ENCODE measurements at regions not wholly inside any gene's neighbourhood (a gene's known extent, or its start where the extent isn't known, plus 50 kb on each side); places are given as distances from the start of the nearest gene placed in this dataset.
"Not testable (repeated sequence)": the region's sequence is repeated elsewhere in the genome, so short reads cannot be mapped to it uniquely, and the experiment has no call there.

DNA sequence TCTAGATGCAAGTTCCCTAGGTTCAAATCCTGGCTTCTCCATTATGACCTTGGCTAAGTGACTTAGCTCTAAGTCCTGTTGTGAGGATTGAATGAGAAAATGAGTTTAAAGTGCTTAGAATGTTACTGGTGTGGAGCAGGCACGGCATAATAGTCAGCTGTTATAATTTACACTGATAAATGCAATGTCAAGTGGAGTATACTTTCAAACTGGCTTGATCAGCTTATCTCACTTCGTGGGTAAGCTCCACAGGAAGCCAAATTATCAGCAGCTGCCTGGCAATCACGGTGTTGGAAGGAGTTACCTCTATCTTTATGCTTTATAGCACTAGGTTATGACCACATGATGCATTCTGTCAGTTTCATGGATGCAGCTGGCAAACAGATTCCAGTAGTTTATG is 272.8 kb downstream of the OLFM4 start:
- DNase-seq, result no peak

DNA sequence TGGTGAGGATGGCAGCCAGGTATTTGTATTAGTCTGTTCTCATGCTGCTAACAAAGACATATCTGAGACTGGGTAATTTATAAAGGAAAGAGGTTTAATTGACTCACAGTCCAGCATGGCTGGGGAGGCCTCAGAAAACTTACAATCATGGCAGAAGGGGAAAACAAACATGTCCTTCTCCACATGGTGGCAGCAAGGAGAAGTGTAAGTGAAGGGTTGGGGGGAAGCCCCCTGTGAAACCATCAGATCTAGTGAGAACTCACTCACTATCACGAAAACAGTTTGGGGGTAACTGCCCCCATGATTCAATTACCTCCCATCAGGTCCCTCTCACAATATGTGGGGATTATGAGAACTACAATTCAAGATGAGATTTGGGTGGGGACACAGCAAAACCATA is 276.8 kb downstream of the OLFM4 start:
- DNase-seq, result not testable (repeated sequence)

DNA sequence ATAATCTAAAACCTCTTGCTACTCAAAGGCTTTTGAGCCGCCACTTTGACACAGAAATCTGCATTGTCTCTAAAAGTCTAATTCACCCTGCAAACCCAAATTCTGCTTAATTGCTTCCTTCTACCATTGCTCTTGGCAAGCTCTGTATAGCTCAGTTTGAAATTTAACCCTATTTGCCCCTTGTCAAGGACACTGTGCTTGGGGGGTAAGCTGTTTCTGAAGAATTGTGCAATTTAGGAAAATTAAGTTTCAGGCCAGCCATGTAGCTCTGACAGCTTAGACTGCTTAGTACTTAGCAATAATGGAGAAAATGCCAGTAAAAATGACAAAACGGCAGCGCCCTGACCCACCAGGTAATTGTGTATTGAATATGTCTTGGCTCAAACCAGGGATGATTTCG is 282.2 kb downstream of the OLFM4 start:
- no peak for DNase-seq

DNA sequence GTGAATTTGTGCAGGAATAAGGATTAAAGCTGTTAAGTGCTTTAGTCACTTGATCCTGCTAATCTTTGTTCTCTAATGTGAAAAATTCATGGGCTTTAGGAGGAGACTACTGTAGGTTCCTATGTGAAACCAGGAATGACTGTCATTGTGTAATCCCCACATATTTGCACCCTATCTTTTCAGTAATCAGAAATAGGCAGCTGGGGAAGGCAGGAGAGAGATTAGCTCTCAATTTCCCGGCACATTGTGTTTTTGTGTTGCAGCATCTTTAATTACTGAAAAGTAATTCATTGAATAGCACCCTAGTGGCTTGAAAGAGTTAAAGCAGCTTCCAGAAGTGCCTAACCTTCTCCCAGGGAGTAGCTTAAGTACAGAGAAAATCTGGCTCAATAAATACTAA is 282.9 kb downstream of the OLFM4 start:
- no peak for DNase-seq

DNA sequence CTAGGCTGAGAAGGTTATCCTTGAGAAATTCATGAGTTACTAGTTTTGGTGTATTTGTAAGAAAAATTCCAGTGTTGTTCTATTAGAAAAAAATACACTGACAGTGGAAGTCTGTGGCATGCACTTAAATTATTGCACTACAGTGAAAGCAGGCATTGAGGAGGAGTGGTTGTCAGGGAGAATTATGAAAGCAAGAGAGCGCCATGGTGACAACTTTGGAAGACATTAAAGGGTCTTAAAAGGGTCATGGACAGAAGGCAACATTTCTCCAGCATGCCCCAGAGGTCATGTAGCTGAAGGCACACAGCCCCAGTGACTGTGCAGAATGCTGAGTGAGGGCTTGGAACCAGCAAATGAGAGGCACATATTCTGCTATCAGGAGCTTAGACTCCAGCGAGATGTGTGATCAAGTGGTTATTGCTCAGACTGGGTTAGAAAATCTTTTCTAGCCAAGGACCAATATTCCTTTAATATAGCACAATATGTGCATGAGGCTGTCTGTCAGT is 292.7 kb downstream of the OLFM4 start:
- DNase-seq, result no peak

DNA sequence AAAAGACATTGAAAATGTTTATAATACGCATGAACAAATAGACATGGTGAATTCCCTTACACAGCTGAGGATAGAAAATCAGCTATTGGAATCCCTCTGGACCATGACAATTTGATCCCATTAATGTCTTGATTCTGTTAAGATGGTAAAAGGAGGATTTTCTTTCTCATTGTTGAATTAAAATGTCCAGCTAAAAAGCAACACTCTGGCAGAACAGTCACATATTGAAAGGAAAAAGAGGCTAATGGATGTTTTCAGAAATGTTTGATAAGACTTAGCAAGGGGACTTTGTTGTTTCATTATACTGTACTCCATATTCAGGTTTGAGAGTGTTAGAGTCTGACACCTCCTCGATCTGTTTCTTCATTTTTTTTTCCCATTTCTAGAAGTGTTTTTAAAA is 296.0 kb downstream of the OLFM4 start:
- no peak for DNase-seq

DNA sequence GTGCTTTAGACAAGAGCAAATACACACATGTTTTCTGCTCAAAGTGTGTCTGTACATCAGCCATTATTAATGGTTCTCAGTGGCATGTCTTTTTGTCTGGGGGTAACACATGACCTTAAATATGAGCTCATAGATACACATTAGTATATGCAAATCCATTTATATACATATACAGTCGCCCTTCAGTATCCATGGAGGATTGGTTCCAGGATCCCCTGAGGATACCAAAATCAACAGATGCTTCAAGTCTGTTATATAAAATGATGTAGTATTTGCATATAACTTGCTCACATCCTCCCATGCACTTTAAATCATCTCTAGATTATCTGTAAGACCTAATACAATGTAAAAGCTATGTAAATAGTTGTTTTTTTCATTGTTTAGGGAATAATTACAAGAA is 298.1 kb downstream of the OLFM4 start:
- no peak for DNase-seq

DNA sequence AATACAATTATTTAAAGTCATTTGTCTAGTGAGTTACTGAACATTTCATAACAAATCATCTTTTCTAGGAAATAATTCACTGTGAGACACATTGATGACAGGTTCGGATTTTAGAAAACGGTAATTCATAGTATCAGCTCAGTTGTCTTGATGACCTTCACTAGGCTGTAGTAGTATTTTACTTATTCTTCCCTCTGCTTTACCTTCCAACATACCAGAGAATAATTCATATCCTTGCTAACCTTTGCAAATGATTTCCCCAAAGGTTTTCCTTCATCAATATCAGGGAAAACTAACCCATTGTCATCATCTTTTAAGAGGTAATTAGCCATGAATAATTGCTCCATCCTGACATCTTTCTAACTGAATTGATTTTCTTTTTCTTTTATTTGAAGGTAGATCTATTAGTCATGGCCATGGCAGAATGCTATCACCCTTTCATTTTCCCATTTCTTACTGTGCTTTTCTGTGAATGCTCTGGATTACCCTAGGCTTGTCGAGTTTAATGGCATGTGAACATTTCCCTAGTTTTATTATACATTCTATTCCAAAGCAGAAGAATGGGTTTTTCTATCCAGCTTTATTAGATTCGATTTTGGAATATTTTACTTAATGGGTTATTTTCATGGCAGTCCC is 299.2 kb downstream of the OLFM4 start:
- no peak for DNase-seq

DNA sequence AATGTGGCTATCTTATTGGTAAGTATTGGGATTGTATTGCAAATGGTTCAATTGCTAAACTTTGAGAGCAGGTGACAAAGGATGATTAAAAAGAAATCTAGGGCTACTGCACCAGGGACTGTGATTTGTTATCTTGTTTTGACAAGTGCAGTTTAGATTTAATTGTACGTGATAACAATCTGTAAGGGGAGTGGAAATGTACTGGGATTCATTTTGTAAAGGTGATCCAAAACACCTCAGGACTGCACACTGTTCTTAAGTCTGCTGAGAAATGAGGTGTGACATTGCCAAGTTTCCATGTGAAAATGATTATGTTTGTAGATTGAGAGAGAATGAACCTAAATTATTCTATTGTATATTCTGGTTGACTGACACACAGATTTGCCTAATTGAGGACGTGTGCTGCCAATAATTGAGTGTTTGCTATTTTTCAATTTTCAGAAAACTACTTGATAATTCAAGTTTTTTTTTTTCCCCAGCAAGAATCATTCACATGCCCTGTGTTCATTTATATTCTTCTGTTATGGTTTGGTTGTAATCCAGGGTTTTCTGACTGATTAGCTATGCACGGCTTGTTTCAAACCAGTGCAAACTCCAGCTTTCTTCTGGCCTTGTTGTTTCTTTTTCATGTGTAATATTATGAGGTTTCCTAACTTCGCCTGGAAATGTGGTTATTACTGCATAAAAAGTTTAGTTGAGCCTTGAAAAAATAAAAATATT is 308.0 kb downstream of the OLFM4 start:
- no peak for DNase-seq

DNA sequence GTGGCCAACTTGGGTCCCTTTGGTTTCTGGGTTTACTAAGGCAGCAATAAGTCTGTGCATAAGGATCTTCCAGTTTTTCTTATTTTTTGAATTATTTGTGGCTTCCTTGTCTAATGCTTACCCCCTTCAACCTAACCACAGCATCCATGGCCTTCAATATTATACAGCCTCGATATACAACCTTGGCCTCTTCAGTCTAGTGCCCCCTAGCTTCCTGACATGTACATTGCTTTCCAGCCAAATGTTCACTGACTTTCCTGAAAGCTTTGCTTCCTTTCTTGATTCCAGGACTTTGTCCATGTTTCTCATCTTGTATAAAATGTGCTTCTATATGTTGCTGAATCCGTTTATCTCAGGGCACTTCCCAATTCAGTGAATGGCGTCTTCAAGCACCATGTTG is 310.1 kb downstream of the OLFM4 start:
- no peak for DNase-seq

DNA sequence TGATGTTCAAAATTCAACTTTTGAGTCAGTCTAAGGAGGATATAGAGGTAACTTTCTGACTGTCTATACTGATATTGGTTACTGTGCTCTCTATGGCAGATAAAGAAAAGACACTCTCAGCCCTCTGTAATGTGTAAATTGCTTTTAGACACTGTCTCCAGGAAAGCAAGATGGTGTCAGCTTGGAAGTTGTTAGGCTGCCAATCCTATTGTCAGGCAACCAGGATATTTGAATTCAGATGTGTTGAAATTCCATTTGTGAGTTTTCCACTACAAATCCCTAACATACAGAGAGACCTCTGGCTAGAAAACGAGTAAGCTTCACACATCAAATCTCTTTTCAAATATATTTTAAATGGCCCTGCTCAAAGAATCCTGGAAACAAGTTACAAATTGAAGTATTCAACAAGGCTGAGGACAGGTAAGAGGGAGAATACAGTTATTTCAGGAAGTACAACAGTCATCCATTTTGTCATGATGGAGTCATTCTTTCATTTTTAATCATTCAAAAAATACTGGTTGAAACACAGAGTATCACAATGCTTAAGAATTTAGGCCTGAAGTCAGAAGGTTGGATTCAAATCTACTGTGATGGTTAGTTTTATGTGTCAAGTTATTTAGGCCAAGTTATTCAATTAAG is 312.0 kb downstream of the OLFM4 start:
- DNase-seq, result no peak

DNA sequence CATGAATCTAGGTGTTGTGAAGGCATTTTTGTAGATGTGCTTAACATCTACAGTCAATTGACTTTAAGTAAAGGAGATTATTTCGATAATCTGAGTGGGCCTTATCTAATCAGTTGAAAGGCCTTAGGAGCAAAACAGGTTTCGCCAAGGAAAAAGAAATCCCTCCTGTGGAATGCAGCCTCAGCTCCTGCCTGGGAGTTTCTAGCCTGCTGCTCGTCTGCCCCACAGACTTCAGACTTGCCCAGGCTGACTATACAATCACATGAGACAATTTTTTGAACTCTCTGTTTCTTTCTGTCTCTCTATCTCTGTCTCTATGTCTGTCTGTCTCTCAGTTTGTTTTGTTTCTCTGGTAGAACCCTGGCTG is 312.5 kb downstream of the OLFM4 start:
- no peak for DNase-seq

DNA sequence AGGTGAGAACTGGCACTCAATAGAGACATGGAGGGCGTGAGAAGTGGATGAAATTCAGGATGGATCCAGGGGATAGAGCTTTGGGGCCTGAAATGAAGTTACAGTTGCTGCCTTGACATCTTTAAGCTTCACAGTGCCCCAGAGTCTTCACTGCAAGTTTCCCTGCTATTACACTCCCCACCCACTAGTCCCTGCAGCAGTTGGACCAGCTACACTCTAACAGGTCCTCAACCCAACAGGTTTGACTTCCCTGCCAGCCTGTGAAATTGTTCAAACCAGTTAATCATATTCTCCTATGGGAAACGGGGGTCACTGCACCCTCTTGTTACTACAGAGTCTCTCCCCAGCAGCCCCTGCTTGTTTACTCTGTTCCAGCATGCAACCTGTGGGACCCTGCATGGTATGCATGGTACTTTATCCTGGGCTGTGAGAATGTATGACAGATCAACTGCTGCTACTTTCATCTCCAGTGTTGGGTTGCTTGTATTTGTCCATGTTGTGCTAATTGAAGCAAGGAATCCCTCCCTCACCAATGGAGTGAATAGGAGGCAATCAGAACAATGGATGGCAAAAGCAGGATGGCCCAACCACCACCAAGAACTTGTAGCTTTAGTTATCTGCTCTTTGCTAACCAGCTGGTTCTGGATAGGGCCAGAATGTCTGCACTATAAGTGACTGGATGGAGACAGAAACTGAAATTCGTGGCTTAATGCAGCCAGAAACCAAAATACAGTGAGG is 314.2 kb downstream of the OLFM4 start:
- no peak for DNase-seq

DNA sequence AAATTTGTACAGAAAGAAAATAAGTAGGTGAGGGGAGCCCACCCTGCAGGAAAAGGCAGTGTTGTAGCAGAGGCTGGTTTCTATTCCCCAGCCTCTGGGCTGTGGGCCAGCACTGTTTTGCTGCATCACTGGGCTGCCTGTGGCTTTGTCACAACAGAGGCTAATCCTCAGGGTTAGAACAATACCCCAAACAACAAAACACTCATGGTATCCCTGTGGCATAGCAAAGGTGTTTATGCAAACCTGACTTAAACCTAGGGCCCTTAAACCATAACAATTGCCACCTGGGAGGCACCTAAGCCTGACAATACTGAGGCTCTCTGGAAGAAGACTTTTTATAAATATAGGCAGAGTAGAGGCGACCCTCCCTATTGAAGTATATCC is 314.7 kb downstream of the OLFM4 start:
- DNase-seq, result no peak

DNA sequence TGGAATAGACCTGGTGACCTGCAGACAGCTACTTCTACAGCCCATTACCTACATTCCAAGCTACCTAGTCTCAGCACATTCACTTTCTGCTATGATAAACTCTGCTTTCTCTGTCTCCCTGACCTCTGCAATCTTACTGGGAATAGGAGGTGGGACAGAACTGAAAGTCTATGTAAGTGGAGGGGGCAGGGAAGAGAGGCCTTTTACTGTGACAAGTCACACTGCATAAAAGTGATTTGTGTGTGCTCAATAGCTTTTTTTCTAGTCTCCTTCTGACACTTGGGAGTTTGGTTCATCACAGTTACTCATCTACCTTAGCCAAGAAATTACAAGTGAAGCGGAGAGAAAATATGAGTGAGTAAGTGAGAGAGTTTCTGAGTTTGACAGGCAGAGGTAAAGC is 322.4 kb downstream of the OLFM4 start:
- DNase-seq, result no peak

DNA sequence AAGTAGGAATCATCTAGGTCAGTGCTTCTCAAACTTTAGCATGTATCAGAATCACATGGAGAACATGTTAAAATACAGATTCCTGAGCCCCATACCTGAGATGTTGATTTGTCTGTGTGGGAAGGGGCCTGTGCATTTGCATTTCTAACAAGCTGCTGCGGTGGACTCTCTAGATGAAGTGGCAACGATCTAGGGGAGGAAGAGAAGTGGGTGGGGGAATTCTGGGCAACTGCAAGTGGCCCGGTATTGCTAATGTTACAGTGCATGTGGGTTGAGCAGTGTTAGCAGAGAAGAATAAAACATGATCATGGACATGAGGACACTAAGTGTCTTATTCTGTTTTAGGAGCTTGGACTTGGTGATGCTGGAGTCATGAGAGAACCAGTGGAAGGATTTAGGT is 329.0 kb downstream of the OLFM4 start:
- DNase-seq, result no peak

DNA sequence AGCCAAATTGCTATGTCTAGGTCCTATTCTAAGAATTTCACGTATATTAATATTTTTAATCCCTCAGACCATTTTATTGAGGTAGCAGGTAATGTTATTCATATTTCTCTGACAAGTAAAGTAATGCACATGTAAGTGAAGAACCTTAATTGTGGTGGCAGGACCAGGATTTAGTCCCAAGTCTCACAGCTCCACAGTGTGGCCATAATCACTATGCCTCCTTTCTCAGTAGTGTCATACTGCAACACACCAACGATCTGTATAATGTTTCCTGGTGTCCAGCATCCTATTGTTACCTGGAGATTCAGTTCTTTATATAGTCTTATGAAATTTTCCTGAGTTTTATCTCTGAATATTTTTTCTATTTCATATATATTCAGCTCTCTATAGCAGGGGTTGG is 340.3 kb downstream of the OLFM4 start:
- DNase-seq, result no peak

DNA sequence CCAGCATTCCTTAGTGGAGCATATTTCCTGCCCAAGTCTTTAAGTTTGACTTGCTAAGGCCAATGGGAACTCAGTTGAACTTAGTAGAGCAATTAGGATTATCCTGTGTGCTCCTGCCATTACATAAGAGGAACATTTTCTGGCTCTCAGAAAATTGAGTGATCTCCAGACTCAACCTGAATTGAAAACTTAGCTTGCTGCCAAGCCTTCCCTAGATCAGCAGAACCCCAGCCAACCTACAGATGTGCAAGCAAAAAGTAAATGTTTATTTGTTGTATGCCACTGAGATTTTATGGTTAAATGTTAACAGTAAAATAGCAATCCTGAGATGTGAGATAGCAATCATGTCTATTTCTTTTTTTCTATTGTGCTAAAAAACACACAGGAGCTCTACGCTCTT is 350.9 kb downstream of the OLFM4 start:
- DNase-seq, result no peak

DNA sequence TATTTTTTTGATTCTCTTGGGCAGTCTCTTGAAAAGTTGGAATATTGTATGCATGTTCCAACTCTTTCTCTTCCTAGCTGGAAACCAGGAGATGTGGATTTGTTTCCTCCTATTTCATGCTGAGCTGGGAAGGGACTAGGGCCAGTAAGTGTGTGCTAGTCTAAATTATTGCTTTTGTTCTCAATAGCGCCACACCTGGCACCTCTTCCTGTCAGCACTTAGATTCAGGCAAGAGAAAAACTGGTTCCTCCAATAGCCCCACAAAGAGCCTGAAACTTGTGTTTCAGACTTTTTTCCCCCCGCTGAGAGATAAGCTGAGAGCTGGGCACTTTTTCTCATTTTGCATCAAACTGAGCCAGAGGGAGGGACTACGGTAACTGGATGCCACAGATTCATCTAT is 353.4 kb downstream of the OLFM4 start:
- DNase-seq, result no peak

DNA sequence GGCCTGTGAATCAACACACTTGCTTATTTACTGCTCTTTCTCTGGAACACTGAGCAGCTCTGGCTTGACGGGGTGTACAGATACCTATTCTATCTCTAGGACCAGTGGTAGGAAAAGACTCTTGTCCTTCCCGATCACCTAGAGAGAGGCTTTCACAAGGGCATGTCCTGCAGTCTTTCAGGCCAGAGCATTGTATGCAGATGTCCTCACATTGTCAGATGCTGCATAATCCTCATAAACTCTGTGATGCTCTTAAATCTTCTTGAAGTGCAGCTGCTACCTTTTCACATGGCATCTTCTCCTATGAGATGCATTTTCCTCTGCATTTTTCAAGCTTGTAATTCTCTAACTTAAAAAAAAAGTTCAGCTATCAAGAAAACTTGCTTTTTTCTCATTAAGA is 369.4 kb downstream of the OLFM4 start:
- no peak for DNase-seq

DNA sequence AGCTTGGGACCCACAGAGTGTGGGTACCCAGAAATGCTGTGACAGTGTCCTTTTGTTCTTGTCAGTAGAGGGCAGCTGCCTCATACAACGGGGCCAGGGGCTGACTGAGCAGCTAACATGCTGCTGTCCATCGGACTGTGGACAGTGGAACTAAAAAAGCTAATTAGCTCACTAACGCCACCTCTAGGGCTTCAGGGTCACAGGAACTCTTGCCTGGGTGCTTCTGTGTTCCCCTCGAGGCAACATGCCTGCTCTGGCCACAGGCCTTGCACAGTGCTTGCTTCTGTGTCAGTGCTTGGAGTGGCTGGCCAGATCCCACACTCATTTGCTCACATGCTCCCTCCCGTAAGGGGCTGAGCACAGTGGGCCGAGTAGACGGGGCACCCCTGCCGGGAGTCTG is 377.0 kb downstream of the OLFM4 start:
- DNase-seq, result no peak

DNA sequence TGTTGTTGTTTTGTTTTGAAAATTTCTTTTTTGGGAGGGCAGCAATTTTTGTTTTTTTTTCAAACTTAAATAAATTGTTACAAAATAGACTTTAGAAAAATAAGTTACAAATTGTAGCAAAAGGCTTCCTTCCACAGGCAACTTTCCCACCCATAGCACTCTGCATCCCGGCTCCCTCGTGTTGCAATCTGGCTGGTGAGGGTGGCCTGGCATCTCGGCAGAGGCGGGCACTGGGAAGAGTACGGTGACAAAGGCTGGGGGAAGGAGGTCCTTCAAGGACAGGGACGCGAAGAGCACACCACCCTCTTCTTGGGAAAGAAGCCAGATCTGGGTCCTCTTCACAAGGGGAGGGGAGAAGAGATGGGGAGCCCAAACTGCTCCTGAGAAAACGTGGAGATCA is 379.7 kb downstream of the OLFM4 start:
- DNase-seq, result no peak

DNA sequence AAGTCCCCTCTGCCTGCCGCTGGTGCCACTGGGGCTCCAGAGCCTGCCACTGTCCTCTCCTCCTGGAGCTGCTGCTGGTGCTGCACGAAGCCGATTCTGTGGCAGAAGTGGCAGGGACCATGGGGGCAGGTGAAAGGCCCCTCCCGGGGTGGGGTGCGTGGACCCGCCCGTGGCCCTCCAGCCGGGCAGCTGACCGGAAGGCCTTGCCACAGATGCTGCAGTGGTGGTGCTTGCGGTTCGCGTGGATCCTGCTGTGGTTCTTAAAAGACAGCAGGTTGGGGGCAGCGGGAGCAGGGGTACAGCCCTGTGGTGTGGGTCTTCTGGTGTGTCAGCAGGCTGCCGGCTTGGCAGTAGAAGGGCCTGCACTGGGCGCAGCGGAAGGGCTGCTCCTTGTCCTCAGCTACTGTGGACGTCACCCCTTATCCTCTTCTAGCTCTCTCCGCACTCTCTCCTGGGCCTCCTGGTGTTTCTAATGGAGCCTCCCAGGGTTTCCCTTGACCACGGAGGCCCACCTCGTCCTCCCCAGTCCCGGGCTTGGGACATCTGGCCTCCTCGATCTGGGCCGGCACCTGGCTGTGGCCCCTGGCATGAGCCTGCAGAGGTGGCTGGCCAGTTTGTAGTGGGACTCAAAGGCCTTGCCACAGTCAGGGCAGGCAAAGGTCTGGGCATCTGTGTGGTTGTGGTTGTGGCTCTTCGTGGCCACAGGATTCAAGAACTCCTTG is 380.4 kb downstream of the OLFM4 start:
- DNase-seq, result no peak
